A172 (cell line): ENCODE measurements at regions not wholly inside any gene's neighbourhood (a gene's known extent, or its start where the extent isn't known, plus 50 kb on each side); places are given as distances from the start of the nearest gene placed in this dataset.
A peak's percentile ranks its signal among the peaks of the same experiment; 100 is the strongest.

ENCODE experiments used
- DNase-seq: peaks from one replicate; pipeline ENCODE4 v3.0.0-alpha.2; 2015; ENCODE audit warnings: low spot score

GRCh38 chr4:126735294-126736132, 897.2 kb upstream of the INTU start:
- no peak for DNase-seq

- DNase-seq = no peak
Observed at GRCh38 chr4:126736133-126736518, 896.6 kb upstream of the INTU start.

GRCh38 chr4:126737899-126738526, 894.7 kb upstream of the INTU start:
- no peak for DNase-seq

- no peak for DNase-seq
Observed at GRCh38 chr4:126738527-126738923, 894.2 kb upstream of the INTU start.

- no peak for DNase-seq
Observed at GRCh38 chr4:126738926-126739325, 893.8 kb upstream of the INTU start.

GRCh38 chr4:126740687-126741086, 892.1 kb upstream of the INTU start:
- no peak for DNase-seq

- no peak for DNase-seq
Observed at GRCh38 chr4:126742048-126742447, 890.7 kb upstream of the INTU start.

GRCh38 chr4:126742885-126743284, 889.9 kb upstream of the INTU start:
- no peak for DNase-seq

- peak; percentile 5 for DNase-seq
Observed at GRCh38 chr4:126748736-126749135, 884.0 kb upstream of the INTU start.

- DNase-seq = no peak
Observed at GRCh38 chr4:126750723-126751122, 882.0 kb upstream of the INTU start.

GRCh38 chr4:126752126-126752525, 880.6 kb upstream of the INTU start:
- DNase-seq = no peak

- no peak for DNase-seq
Observed at GRCh38 chr4:126752702-126753101, 880.1 kb upstream of the INTU start.

GRCh38 chr4:126753592-126753991, 879.2 kb upstream of the INTU start:
- no peak for DNase-seq

- DNase-seq = no peak
Observed at GRCh38 chr4:126755506-126755905, 877.3 kb upstream of the INTU start.

GRCh38 chr4:126756050-126756829, 876.5 kb upstream of the INTU start:
- DNase-seq = no peak

GRCh38 chr4:126757219-126757618, 875.5 kb upstream of the INTU start:
- peak; percentile 2 for DNase-seq

GRCh38 chr4:126758493-126758892, 874.3 kb upstream of the INTU start:
- no peak for DNase-seq

- no peak for DNase-seq
Observed at GRCh38 chr4:126761947-126762662, 870.7 kb upstream of the INTU start.

GRCh38 chr4:126762663-126763247, 870.0 kb upstream of the INTU start:
- DNase-seq = no peak

GRCh38 chr4:126766241-126766640, 866.5 kb upstream of the INTU start:
- DNase-seq = no peak

GRCh38 chr4:126768338-126768737, 864.4 kb upstream of the INTU start:
- no peak for DNase-seq
